ENCODE measurements at regions not wholly inside any gene's neighbourhood (a gene's known extent, or its start where the extent isn't known, plus 50 kb on each side); places are given as distances from the start of the nearest gene placed in this dataset.

DNA sequence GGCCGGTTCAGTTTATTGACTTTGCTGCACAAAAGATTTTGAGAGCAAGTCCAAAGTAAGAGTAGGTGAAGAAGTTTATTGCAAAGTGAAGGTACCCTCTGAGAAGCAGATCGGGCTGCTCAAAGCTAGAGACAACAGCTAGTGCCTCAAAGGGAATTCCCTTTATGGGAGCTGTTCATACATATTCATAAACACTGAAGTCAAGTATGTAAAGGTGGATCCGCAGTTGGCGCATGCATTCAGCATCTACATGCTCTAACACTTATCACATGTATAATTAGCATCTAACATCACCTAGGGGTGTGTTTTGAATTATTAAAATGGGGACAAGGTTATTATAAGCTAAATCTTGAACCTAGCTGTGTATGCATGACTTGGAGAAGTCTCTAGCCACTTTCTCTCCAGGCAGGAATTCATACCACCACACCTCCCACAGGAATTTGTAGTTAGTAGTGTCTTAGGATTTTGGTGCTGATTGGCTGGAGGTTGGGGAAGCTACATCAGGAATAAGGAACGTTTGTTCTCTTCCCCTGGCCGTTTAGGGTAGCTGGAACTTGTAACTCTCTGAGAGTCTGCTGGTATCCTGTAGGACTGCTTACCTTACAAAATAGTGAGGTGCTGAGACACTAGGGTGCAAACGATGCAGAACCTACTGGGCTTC is 1633.9 kb downstream of the GRIK2 start:
- DNase-seq (ENCODE audit: extremely low read depth in 1 of 4, low spot score in 3 of 4) (no peak), FAIRE-seq (no peak), ATAC-seq (no peak)
- no peak overlapping the region for H3K4me3 ChIP-seq
- no peak overlapping the region for H3K27ac ChIP-seq (ENCODE audit: extremely low read depth, low read depth, low read length)
- TF ChIP-seq, protein P1, sequence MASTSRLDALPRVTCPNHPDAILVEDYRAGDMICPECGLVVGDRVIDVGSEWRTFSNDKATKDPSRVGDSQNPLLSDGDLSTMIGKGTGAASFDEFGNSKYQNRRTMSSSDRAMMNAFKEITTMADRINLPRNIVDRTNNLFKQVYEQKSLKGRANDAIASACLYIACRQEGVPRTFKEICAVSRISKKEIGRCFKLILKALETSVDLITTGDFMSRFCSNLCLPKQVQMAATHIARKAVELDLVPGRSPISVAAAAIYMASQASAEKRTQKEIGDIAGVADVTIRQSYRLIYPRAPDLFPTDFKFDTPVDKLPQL (IDR thresholded peaks at IDR 0.05; ENCODE audit: extremely low read depth, insufficient read length): no peak
- TF ChIP-seq ESRRB (CRISPR knock-in tag; IDR thresholded peaks at IDR 0.05; ENCODE audit: borderline replicate concordance) (no peak), KHSRP (IDR thresholded peaks at IDR 0.05) (no peak), ZNF354B (CRISPR knock-in tag; IDR thresholded peaks at IDR 0.05) (no peak), CCNT2 (IDR thresholded peaks at IDR 0.05; ENCODE audit: borderline replicate concordance, extremely low read depth, insufficient read length, low read depth, low read length) (no peak), CBX3 (IDR thresholded peaks at IDR 0.05; ENCODE audit: borderline replicate concordance in 1 of 2, low read length in 2 of 2) (no peak), DACH1 (IDR thresholded peaks at IDR 0.05; ENCODE audit: partially characterized antibody) (no peak), CEBPG (CRISPR knock-in tag; IDR thresholded peaks at IDR 0.05) (no peak), CEBPG (tag; conservative IDR thresholded peaks at IDR 0.05 in 1 of 2, IDR thresholded peaks at IDR 0.05 in 1 of 2) (no peak), ERF (CRISPR knock-in tag; IDR thresholded peaks at IDR 0.05) (no peak), ZNF655 (CRISPR knock-in tag; IDR thresholded peaks at IDR 0.05) (no peak), ARID1B (IDR thresholded peaks at IDR 0.05) (no peak), ZNF316 (IDR thresholded peaks at IDR 0.05) (no peak), MCM5 (IDR thresholded peaks at IDR 0.05; ENCODE audit: low read depth) (no peak), SAFB2 (IDR thresholded peaks at IDR 0.05; ENCODE audit: borderline replicate concordance, low read depth, low read length, severe bottlenecking) (no peak), JUN (IDR thresholded peaks at IDR 0.05; ENCODE audit: borderline replicate concordance, low read depth, low read length) (no peak), JUN (CRISPR knock-in tag; IDR thresholded peaks at IDR 0.05; ENCODE audit: borderline replicate concordance) (no peak), NELFE (IDR thresholded peaks at IDR 0.05; ENCODE audit: insufficient read depth, insufficient read length) (no peak)
- TF ChIP-seq, protein P2, sequence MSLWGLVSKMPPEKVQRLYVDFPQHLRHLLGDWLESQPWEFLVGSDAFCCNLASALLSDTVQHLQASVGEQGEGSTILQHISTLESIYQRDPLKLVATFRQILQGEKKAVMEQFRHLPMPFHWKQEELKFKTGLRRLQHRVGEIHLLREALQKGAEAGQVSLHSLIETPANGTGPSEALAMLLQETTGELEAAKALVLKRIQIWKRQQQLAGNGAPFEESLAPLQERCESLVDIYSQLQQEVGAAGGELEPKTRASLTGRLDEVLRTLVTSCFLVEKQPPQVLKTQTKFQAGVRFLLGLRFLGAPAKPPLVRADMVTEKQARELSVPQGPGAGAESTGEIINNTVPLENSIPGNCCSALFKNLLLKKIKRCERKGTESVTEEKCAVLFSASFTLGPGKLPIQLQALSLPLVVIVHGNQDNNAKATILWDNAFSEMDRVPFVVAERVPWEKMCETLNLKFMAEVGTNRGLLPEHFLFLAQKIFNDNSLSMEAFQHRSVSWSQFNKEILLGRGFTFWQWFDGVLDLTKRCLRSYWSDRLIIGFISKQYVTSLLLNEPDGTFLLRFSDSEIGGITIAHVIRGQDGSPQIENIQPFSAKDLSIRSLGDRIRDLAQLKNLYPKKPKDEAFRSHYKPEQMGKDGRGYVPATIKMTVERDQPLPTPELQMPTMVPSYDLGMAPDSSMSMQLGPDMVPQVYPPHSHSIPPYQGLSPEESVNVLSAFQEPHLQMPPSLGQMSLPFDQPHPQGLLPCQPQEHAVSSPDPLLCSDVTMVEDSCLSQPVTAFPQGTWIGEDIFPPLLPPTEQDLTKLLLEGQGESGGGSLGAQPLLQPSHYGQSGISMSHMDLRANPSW (CRISPR knock-in tag; IDR thresholded peaks at IDR 0.05): no peak
- POLR2A ChIA-PET: no interaction called here
- no peaks in the 10 kb centered on the region for H3K79me2 ChIP-seq (ENCODE audit: control insufficient read depth, insufficient read depth, low read length)
- in situ Hi-C loops (cut with MboI) (no loop called here), intact Hi-C loops (cut with micrococcal nuclease) (no loop called here)
- no peaks in the 10 kb centered on the region for H3K27me3 ChIP-seq (ENCODE audit: control insufficient read depth in 2 of 2, insufficient read depth in 2 of 2, low read length in 2 of 2)
- CTCF ChIA-PET (ENCODE audit: low intra/inter-chr PET ratio): no interaction called here
- no peak overlapping the region for H3K4me2 ChIP-seq (ENCODE audit: insufficient read depth, low read length)
- no peak overlapping the region for H3K9ac ChIP-seq (ENCODE audit: insufficient read depth in 1 of 2, low read depth in 2 of 2, low read length in 2 of 2)
- H3K9me3 ChIP-seq (replicated peaks; ENCODE audit: control insufficient read depth, insufficient read depth, low read depth, low read length): no peaks in the 10 kb centered on the region; the same call in 1 of the 2 replicates
- WGBS (ENCODE audit: insufficient coverage, low coverage, missing lambda C conversion rate): under 1% methylated on average over 7 of the region's 7 CpGs
- H3K9me1 ChIP-seq (ENCODE audit: control insufficient read depth, insufficient read depth, low read length): no peaks in the 10 kb centered on the region
- no peak overlapping the region for H2AFZ ChIP-seq (ENCODE audit: low read depth, low read length)
- BruUV-seq (replicated peaks): no TSS peak
- no peaks in the 10 kb centered on the region for H3K36me3 ChIP-seq (ENCODE audit: control insufficient read depth, insufficient read depth, low read length)
- H3K4me1 ChIP-seq (replicated peaks in 1 of 2; ENCODE audit: control insufficient read depth in 2 of 2, insufficient read depth in 2 of 2, low read length in 2 of 2): no peaks in the 10 kb centered on the region
- no peaks in the 10 kb centered on the region for H4K20me1 ChIP-seq (replicated peaks; ENCODE audit: control insufficient read depth, insufficient read depth, low read length)
